Breast epithelium (tissue), 4 donors: ENCODE measurements at regions not wholly inside any gene's neighbourhood (a gene's known extent, or its start where the extent isn't known, plus 50 kb on each side); places are given as distances from the start of the nearest gene placed in this dataset.
"Not testable (repeated sequence)": the region's sequence is repeated elsewhere in the genome, so short reads cannot be mapped to it uniquely, and the experiment has no call there.

Experiments
- DNase-seq, 2 donors: peaks; one replicate each; pipeline ENCODE4 v3.0.0-alpha.2; 2019; ENCODE audit warnings: low spot score in 2 of 2
- H3K27ac ChIP-seq, 2 donors: fragments of 200-600 bp; sonication (generic) in 1 of 2; one replicate each; pipeline ENCODE4 v1.5.1; 2016 to 2019; ENCODE audit warnings: mild to moderate bottlenecking in 1 of 2
- H3K27me3 ChIP-seq, 2 donors: fragments of 200-600 bp; sonication (generic) in 1 of 2; one replicate each; pipeline versions ENCODE4 v1.5.1 to v1.6.0; 2017 to 2019; ENCODE audit warnings: control low read depth in 1 of 2, mild to moderate bottlenecking in 1 of 2
- H3K36me3 ChIP-seq: fragments of 200-600 bp; one replicate; pipeline ENCODE4 v1.5.1; 2019
- H3K4me1 ChIP-seq, 2 donors: fragments of 200-600 bp; sonication (generic); one replicate each; pipeline ENCODE4 v1.5.1; 2016 to 2019; ENCODE audit warnings: control low read depth in 1 of 2
- H3K4me3 ChIP-seq, 3 donors: fragments of 200-600 bp; sonication (generic); 1 replicate in 2 of 3; 2 replicates in 1 of 3; pipeline ENCODE4 v1.5.1; 2016 to 2019; ENCODE audit warnings: mild to moderate bottlenecking in 3 of 3, moderate library complexity in 2 of 3
- H3K9me3 ChIP-seq, 2 donors: fragments of 200-600 bp; sonication (generic) in 1 of 2; one replicate each; pipeline ENCODE4 v1.5.1; 2016 to 2019; ENCODE audit warnings: control low read depth in 1 of 2
- POLR2A ChIP-seq: fragments of 450-650 bp; IDR thresholded peaks from one replicate; pipeline ENCODE4 v1.6.1; 2016; ENCODE audit warnings: antibody characterized with exemption, mild to moderate bottlenecking, moderate library complexity
- POLR2AphosphoS5 ChIP-seq, 3 donors: sonication (generic); formaldehyde crosslinking; IDR thresholded peaks; one replicate each; pipeline ENCODE4 v1.6.1; 2017; ENCODE audit warnings: antibody characterized with exemption in 3 of 3
- intact Hi-C: fragments of 100-400 bp; cut with DNase I; formaldehyde crosslinking; loops from one replicate; pipeline ENCODE4 v1.15.1; 2023; ENCODE audit warnings: low total_unique reads
- TF ChIP-seq, protein P1 (sequence below), 3 donors: fragments of 450-650 bp; IDR thresholded peaks; one replicate each; pipeline ENCODE4 v1.5.1; 2016 to 2017; ENCODE audit warnings: antibody characterized with exemption in 3 of 3, mild to moderate bottlenecking in 3 of 3, moderate library complexity in 3 of 3

DNA sequence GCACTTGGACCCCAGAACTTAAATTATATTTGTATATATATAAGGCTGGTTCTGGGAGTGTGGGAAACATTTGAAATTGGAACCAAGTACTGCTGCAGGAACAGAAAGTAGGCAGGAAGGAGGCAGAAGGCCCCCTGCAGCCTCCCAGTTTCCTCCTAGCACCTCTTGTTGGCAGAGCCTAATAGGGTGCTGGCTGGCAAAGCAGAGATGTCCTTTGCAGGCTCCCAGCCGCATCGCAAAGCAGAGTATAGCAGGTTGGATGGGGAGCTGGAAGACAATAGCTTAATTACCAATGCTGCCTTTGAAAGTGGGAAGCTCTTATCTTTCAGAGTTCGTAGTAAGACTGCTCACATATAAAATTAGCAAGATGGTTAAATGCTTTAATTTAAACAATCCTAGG lies 370.8 kb upstream of the C11orf87 start:
- no peaks in the 10 kb centered on the region for H3K36me3 ChIP-seq
- TF ChIP-seq, protein P1, sequence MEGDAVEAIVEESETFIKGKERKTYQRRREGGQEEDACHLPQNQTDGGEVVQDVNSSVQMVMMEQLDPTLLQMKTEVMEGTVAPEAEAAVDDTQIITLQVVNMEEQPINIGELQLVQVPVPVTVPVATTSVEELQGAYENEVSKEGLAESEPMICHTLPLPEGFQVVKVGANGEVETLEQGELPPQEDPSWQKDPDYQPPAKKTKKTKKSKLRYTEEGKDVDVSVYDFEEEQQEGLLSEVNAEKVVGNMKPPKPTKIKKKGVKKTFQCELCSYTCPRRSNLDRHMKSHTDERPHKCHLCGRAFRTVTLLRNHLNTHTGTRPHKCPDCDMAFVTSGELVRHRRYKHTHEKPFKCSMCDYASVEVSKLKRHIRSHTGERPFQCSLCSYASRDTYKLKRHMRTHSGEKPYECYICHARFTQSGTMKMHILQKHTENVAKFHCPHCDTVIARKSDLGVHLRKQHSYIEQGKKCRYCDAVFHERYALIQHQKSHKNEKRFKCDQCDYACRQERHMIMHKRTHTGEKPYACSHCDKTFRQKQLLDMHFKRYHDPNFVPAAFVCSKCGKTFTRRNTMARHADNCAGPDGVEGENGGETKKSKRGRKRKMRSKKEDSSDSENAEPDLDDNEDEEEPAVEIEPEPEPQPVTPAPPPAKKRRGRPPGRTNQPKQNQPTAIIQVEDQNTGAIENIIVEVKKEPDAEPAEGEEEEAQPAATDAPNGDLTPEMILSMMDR (IDR thresholded peaks at IDR 0.05), result no peak
- TF ChIP-seq POLR2A, result no peak
- no peak for TF ChIP-seq POLR2AphosphoS5 (IDR thresholded peaks at IDR 0.05)
- no peak for DNase-seq

DNA sequence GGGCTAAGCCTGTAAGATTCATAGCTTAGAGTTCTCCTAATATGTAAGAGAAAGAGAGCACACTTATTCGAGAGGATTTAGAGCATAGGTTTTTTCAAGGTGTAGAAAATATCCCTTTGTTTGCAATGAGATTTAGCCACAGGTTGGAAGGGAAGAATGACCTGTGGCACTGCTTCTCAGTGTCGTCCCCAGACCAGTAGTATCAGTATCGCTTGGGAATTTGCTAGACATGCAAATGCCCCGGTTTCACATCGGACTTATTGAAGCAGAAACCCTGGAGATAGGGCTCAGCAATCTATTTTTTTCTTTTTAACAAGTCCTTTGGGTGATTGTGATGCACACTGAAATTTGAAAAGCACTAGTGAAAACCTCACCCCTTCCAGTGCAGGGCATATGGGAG lies 362.6 kb upstream of the C11orf87 start:
- Histone ChIP-seq H3K36me3 (no peaks in the 10 kb centered on the region), H3K9me3 (no peaks in the 10 kb centered on the region), H3K4me3 (no peak overlapping the region), H3K27ac (no peak overlapping the region), H3K4me1 (no peaks in the 10 kb centered on the region), H3K27me3 (no peaks in the 10 kb centered on the region)
- intact Hi-C loops, result no loop called here
- DNase-seq, result no peak
- TF ChIP-seq, protein P1 (IDR thresholded peaks at IDR 0.05), result no peak
- TF ChIP-seq POLR2A, result no peak
- no peak for TF ChIP-seq POLR2AphosphoS5 (IDR thresholded peaks at IDR 0.05)

More for the DNA sequence above, 370.8 kb upstream of the C11orf87 start:
- no peaks in the 10 kb centered on the region for H3K9me3 ChIP-seq
- no peaks in the 10 kb centered on the region for H3K4me1 ChIP-seq
- no peak overlapping the region for H3K27ac ChIP-seq
- H3K27me3 ChIP-seq, result no peaks in the 10 kb centered on the region
- no peak overlapping the region for H3K4me3 ChIP-seq
- intact Hi-C loops, result no loop called here

DNA sequence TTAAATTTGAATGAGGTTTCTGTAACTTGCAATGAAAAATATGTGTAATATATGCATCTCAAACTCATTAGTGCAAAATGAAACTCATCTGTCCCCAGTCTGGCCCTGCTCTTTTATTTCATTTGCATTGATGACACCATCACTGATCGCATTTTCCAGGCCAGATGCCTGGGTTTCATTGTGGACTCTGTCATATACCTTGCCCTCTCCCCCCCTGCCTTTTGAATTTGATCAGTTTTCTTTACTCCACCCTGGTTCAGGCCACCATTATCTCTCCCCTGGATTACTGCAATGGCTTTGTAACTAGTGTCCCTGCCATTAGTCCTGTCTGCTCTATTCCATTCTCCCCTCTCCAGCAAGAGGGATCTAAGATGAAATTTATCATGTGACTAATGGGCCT lies 360.6 kb upstream of the C11orf87 start:
- no peak overlapping the region for H3K4me3 ChIP-seq
- TF ChIP-seq, protein P1 (IDR thresholded peaks at IDR 0.05), result no peak
- TF ChIP-seq POLR2A (no peak), POLR2AphosphoS5 (IDR thresholded peaks at IDR 0.05) (no peak)
- H3K9me3 ChIP-seq, result no peaks in the 10 kb centered on the region
- DNase-seq, result no peak
- intact Hi-C loops, result no loop called here
- no peak overlapping the region for H3K27ac ChIP-seq
- H3K36me3 ChIP-seq, result no peaks in the 10 kb centered on the region
- H3K4me1 ChIP-seq, result no peaks in the 10 kb centered on the region
- no peaks in the 10 kb centered on the region for H3K27me3 ChIP-seq

DNA sequence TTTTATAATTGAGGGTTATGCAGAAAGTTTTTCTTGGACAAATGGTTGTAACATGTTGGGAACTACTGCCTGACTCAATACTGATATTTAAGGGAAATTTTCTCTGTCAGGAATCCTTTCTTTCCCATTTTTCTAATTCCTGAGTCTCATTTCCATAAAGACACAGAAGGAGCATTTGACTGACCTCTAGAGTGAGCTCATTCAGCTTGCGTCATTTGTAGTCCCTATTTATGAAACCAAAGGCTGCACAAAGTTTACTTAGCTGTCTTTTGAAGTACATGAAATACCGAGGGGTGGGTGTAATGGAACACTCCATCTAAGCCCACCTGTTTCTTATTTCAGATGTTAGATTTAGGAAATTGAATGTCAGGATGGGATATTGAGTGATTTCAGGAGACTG lies 359.5 kb upstream of the C11orf87 start:
- Histone ChIP-seq H3K4me1 (no peaks in the 10 kb centered on the region), H3K27me3 (no peaks in the 10 kb centered on the region), H3K4me3 (no peak overlapping the region), H3K9me3 (no peaks in the 10 kb centered on the region), H3K27ac (no peak overlapping the region), H3K36me3 (no peaks in the 10 kb centered on the region)
- no peak for DNase-seq
- TF ChIP-seq POLR2AphosphoS5 (IDR thresholded peaks at IDR 0.05) (no peak), POLR2A (no peak)
- TF ChIP-seq, protein P1 (IDR thresholded peaks at IDR 0.05), result no peak
- intact Hi-C loops, result no loop called here

DNA sequence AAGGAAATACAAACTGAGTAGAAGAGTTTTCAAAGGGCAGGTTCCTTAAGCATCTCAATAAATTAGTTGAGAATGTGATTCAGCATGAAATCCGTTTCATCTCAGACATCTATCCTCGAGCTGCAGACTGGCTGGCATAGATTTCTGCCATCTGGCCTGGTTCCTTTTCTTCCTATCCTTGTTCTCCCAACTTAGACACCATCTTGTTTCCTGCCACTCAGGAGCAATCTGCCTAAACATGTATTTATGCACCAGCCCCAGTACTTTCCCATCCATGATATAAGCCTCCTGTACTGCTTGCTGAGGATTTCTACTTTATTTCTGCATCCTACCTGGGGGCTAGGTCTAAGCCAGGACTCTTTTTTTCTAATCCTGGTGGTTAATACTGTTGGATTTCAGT lies 359.1 kb upstream of the C11orf87 start:
- Histone ChIP-seq H3K27me3 (no peaks in the 10 kb centered on the region), H3K4me3 (no peak overlapping the region), H3K27ac (no peak overlapping the region), H3K9me3 (no peaks in the 10 kb centered on the region), H3K36me3 (no peaks in the 10 kb centered on the region), H3K4me1 (no peaks in the 10 kb centered on the region)
- no peak for DNase-seq
- intact Hi-C loops, result no loop called here
- TF ChIP-seq, protein P1 (IDR thresholded peaks at IDR 0.05), result no peak
- TF ChIP-seq POLR2A (no peak), POLR2AphosphoS5 (IDR thresholded peaks at IDR 0.05) (no peak)

DNA sequence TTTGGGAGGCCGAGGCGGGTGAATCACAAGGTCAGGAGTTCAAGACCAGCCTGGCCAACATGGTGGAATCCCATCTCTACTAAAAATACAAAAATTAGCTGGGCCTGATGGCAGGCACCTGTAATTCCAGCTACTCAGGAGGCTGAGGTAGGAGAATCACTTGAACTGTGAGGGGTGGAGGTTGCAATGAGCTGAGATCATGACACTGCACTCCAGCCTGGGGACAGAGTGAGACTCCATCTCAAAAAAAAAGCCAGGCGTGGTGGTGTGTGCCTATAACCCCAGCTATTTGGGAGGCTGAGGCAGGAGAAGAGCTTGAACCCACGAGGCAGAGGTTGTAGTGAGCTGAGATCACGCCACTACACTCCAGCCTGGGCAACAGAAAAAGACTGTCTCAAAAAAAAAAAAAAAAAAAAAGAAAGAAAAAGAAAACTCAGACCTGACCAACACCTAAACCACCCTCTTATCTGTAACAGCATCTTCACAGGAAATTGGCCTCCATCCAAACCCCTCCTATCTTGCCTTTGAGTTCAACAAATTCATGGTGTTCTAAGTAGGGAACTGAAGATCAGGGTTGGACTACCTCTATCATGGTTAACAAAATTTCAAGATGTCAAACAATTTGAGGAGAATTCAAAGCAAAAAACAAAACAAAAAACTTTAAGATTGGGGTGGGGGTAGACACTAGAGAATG lies 357.2 kb upstream of the C11orf87 start:
- H3K9me3 ChIP-seq, H3K4me3 ChIP-seq, DNase-seq, H3K4me1 ChIP-seq, intact Hi-C loops, H3K27me3 ChIP-seq, H3K27ac ChIP-seq, H3K36me3 ChIP-seq: not testable (repeated sequence)
